ENCODE measurements at regions not wholly inside any gene's neighbourhood (a gene's known extent, or its start where the extent isn't known, plus 50 kb on each side); places are given as distances from the start of the nearest gene placed in this dataset.
"Not testable (repeated sequence)": the region's sequence is repeated elsewhere in the genome, so short reads cannot be mapped to it uniquely, and the experiment has no call there.

GRCh38 chr3:36643192-36643591 lies 121.2 kb downstream of the DCLK3 start:
- Histone ChIP-seq H3K9me3 (peaks cover 3% of the 10 kb centered on the region; the same call in 1 of the 3 replicates), H3K27ac (no peak overlapping the region), H3K4me1 (peaks cover 15% of the 10 kb centered on the region), H3K4me2 (no peak overlapping the region), H3K4me3 (no peak overlapping the region)
- ChIA-PET POLR2A (no interaction called here), CTCF (no interaction called here)
- no peak for DNase-seq (ENCODE audit: low read depth in 1 of 2, low spot score in 1 of 2)
- no peak for ATAC-seq
- no peak for FAIRE-seq
- TF ChIP-seq POLR2AphosphoS2 (conservative IDR thresholded peaks at IDR 0.05; ENCODE audit: low read length) (no peak), CEBPB (IDR thresholded peaks at IDR 0.05) (peak in 1 of 2 experiments; percentile 58; a peak in 1 of 4 replicates)
- 78% methylated on average over 8 of the region's 8 CpGs for WGBS (ENCODE audit: missing lambda C conversion rate)

GRCh38 chr3:36635731-36636130 lies 128.6 kb downstream of the DCLK3 start:
- H3K9me3 ChIP-seq: no peaks in the 10 kb centered on the region
- 0 out of 6 replicates have a peak, but pooled peaks of 1 of the 2 experiments have one; percentile 30 for ATAC-seq
- no peak overlapping the region for H3K4me2 ChIP-seq
- WGBS (ENCODE audit: missing lambda C conversion rate): 44% methylated on average over 1 of the region's 1 CpG
- FAIRE-seq: no peak
- H3K4me3 ChIP-seq: no peak overlapping the region
- no peak overlapping the region for H3K27ac ChIP-seq
- ChIA-PET CTCF (no interaction called here), POLR2A (no interaction called here)
- no peak for DNase-seq (ENCODE audit: low read depth in 1 of 2, low spot score in 1 of 2)
- H3K4me1 ChIP-seq: no peaks in the 10 kb centered on the region
- TF ChIP-seq ELK1 (IDR thresholded peaks at IDR 0.05; ENCODE audit: low read depth, low read length) (no peak), GATA3 (IDR thresholded peaks at IDR 0.05; ENCODE audit: borderline replicate concordance) (no peak), RAD21 (conservative IDR thresholded peaks at IDR 0.05 in 1 of 2, IDR thresholded peaks at IDR 0.05 in 1 of 2) (no peak)

- H3K9me3 ChIP-seq; DNase-seq (ENCODE audit: low read depth in 1 of 2, low spot score in 1 of 2); H3K4me3 ChIP-seq; H3K4me2 ChIP-seq; H3K27ac ChIP-seq; POLR2A ChIA-PET; ATAC-seq; H3K4me1 ChIP-seq; FAIRE-seq: not testable (repeated sequence)
- CTCF ChIA-PET: interaction anchor here (1.0 to 1.4 kb wide), 2 partner anchors 67 to 79 kb away, joined by 4 read pairs; no protein-coding TSS in a partner anchor
- 56% methylated on average over 3 of the region's 39 CpGs for WGBS (ENCODE audit: missing lambda C conversion rate)
These were observed 130.5 kb downstream of the DCLK3 start for GRCh38 chr3:36633897-36634296.

GRCh38 chr3:36633060-36633459 lies 131.3 kb downstream of the DCLK3 start:
- Histone ChIP-seq H3K4me2 (no peak overlapping the region), H3K9me3 (no peaks in the 10 kb centered on the region), H3K4me3 (no peak overlapping the region), H3K4me1 (no peaks in the 10 kb centered on the region), H3K27ac (no peak overlapping the region)
- no peak for FAIRE-seq
- DNase-seq (ENCODE audit: low read depth in 1 of 2, low spot score in 1 of 2): no peak
- TF ChIP-seq CEBPB (IDR thresholded peaks at IDR 0.05): peak in 1 of 2 experiments; percentile 44; a peak in 2 of 4 replicates
- TF ChIP-seq RARB (CRISPR knock-in tag; IDR thresholded peaks at IDR 0.05): no peak
- no peak for ATAC-seq
- POLR2A ChIA-PET: no interaction called here
- CTCF ChIA-PET: interaction anchor here (1.0 to 1.4 kb wide), 2 partner anchors 67 to 78 kb away, joined by 4 read pairs; no protein-coding TSS in a partner anchor
- 79% methylated on average over 5 of the region's 5 CpGs for WGBS (ENCODE audit: missing lambda C conversion rate)

- H3K9me3 ChIP-seq: no peaks in the 10 kb centered on the region
- ATAC-seq: no peak
- no peak overlapping the region for H3K27ac ChIP-seq
- ChIA-PET POLR2A (no interaction called here), CTCF (interaction anchor here (1.0 kb wide), 1 partner anchor 90 kb away, joined by 3 read pairs; no protein-coding TSS in a partner anchor)
- no peak for FAIRE-seq
- DNase-seq (ENCODE audit: low read depth in 1 of 2, low spot score in 1 of 2): no peak
- WGBS (ENCODE audit: missing lambda C conversion rate): 61% methylated on average over 4 of the region's 4 CpGs
- no peaks in the 10 kb centered on the region for H3K4me1 ChIP-seq
- no peak overlapping the region for H3K4me3 ChIP-seq
- H3K4me2 ChIP-seq: no peak overlapping the region
- TF ChIP-seq REST (IDR thresholded peaks at IDR 0.05): no peak
- no peak for TF ChIP-seq HES2 (IDR thresholded peaks at IDR 0.05)
- no peak for TF ChIP-seq CTCF (IDR thresholded peaks at IDR 0.05)
- TF ChIP-seq MAZ (IDR thresholded peaks at IDR 0.05; ENCODE audit: borderline replicate concordance, low read depth, low read length): no peak
- TF ChIP-seq JUN (IDR thresholded peaks at IDR 0.05): no peak
- no peak for TF ChIP-seq ZFP36 (IDR thresholded peaks at IDR 0.05; ENCODE audit: borderline replicate concordance, partially characterized antibody)
- no peak for TF ChIP-seq POLR2AphosphoS2 (conservative IDR thresholded peaks at IDR 0.05; ENCODE audit: low read length)
- no peak for TF ChIP-seq ATOH8 (CRISPR knock-in tag; IDR thresholded peaks at IDR 0.05; ENCODE audit: low read depth)
- TF ChIP-seq RARB (CRISPR knock-in tag; IDR thresholded peaks at IDR 0.05): no peak
- no peak for TF ChIP-seq MAFK (IDR thresholded peaks at IDR 0.05; ENCODE audit: partially characterized antibody)
- TF ChIP-seq MAX (IDR thresholded peaks at IDR 0.05): no peak
- no peak for TF ChIP-seq SMC3 (IDR thresholded peaks at IDR 0.05)
- no peak for TF ChIP-seq KDM5A (IDR thresholded peaks at IDR 0.05)
These were observed 132.8 kb downstream of the DCLK3 start for GRCh38 chr3:36631549-36631948.
